IPS-NIHi7 (cell line): ENCODE measurements at regions not wholly inside any gene's neighbourhood (a gene's known extent, or its start where the extent isn't known, plus 50 kb on each side); places are given as distances from the start of the nearest gene placed in this dataset.

Experiments used
- DNase-seq: peaks from one replicate; pipeline ENCODE4 v3.0.0; 2012; ENCODE audit warnings: mixed read lengths; ENCODE audit errors: extremely low spot score

DNA sequence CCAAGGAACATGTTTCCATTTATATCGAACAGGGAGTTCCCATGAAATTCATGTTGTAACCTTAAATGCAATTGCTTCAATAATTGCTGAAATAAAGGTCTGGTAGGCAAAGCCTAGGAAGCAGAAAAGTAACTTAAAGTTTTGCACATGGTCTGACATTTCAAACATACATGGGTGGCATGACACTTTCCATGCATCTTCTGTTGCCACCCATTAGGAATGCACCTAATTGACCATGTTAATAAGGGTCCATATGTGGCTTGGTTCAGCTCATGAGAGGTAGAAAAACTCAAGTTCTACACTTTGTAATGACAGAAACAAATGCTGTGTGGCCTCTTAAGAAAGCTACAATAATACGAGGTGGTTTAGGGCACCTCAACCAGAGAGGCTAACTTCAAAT lies 72.0 kb upstream of the GORAB start:
- DNase-seq, result no peak

DNA sequence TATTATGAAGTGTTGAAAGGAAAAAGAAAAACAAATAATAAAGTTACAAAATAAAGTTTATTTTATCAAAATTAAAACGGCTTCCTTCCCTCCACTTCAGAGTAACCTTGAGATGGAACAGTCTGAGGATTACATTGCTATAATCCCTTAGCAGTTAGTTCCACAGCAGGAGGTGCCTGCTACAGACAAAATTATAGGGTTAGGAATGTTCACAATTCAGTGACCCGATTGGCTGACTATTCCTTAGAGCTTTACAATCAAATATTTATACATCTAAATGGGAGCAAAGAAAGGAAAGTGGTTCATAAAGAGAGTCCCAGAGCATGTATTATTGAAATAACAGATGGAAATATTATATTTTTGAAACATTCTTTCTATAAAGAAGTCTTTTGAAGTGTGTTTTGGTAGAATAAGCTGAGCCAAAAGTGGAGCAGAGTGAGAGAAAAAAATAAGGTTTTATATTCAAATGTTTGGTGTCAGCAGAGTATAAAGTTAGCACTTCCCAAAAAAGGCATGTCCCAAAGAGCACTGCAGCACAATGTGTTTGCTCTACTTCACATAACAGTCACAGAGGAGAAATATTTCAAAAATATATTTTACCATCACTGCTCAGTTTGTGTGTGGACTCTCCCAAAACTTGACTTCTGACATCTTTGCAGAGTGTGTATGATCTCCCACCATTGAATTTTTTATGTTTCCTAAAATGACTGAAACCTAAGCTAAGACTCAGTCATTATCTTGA lies 71.4 kb upstream of the GORAB start:
- DNase-seq, result no peak

GRCh38 chr1:170461291-170461747 lies 70.6 kb upstream of the GORAB start:
- DNase-seq, result no peak

- DNase-seq, result no peak
These were observed 70.1 kb upstream of the GORAB start for GRCh38 chr1:170461762-170462384.

DNA sequence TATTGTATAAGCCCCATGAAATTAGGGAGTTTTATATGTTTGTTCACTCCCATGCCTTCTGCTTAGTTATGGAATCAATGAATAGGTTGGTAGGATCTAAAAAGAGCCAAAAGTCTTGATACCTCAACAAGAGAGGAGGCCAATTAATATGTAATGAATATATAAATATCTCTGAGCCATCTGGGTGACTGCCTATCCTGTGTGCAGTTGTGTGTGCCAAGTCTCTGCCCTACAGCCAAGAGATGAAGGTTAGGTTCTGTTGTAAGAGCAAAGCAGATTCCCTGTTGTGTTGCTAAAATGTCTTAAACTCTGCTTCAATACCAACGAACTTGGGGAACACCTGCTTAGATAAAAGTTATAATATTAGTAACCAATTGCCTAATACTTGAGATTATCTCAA lies 61.8 kb upstream of the GORAB start:
- DNase-seq, result no peak

GRCh38 chr1:170471398-170472053 lies 60.4 kb upstream of the GORAB start:
- DNase-seq, result no peak

DNA sequence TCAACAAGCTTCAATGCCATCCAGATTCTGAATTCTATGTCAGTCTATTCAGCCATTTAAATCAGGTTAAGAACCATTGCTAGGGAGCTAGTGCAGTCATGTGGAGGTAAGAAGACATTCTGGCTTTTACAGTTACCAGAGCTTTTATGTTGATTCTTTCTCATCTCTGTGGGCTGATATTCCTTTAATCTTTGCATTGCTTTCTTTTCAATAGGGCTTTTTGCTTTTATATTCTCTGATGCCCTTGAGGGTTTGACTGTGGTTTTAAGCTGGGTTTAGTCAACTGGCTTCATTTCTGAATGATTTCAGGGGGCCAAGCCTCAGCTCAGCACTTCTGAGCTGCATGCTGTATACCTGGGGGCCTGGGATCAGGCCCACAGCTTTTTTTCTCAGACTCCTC lies 51.0 kb upstream of the GORAB start:
- DNase-seq, result no peak
